ENCODE measurements at regions not wholly inside any gene's neighbourhood (a gene's known extent, or its start where the extent isn't known, plus 50 kb on each side); places are given as distances from the start of the nearest gene placed in this dataset.
"Not testable (repeated sequence)": the region's sequence is repeated elsewhere in the genome, so short reads cannot be mapped to it uniquely, and the experiment has no call there.

GRCh38 chr2:194291104-194291503 is 1365.9 kb upstream of the SLC39A10 start:
- Histone ChIP-seq H3K36me3 (no peaks in the 10 kb centered on the region), H3K27ac (no peak overlapping the region), H3K4me3 (no peak overlapping the region), H3K27me3 (no peaks in the 10 kb centered on the region), H3K9me3 (ENCODE audit: low read depth) (no peaks in the 10 kb centered on the region), H3K4me1 (ENCODE audit: low read depth) (no peaks in the 10 kb centered on the region)
- no peak for TF ChIP-seq CTCF (IDR thresholded peaks at IDR 0.05; ENCODE audit: low read depth, low read length)
- no peak for DNase-seq (ENCODE audit: low read depth in 1 of 2, low spot score in 1 of 2)

- Histone ChIP-seq H3K9me3 (ENCODE audit: low read depth) (no peaks in the 10 kb centered on the region), H3K4me3 (no peak overlapping the region), H3K36me3 (no peaks in the 10 kb centered on the region), H3K27me3 (no peaks in the 10 kb centered on the region), H3K27ac (no peak overlapping the region), H3K4me1 (ENCODE audit: low read depth) (no peaks in the 10 kb centered on the region)
- no peak for TF ChIP-seq CTCF (IDR thresholded peaks at IDR 0.05; ENCODE audit: low read depth, low read length)
- DNase-seq (ENCODE audit: low read depth in 1 of 2, low spot score in 1 of 2) = no peak
These were observed 1367.2 kb upstream of the SLC39A10 start for GRCh38 chr2:194289712-194290346.

GRCh38 chr2:194276667-194277066 is 1380.4 kb upstream of the SLC39A10 start:
- not testable (repeated sequence) for H3K4me3 ChIP-seq; DNase-seq (ENCODE audit: low read depth in 1 of 2, low spot score in 1 of 2); H3K36me3 ChIP-seq; H3K27ac ChIP-seq; H3K4me1 ChIP-seq (ENCODE audit: low read depth); H3K27me3 ChIP-seq; H3K9me3 ChIP-seq (ENCODE audit: low read depth)

GRCh38 chr2:194271293-194271961 is 1385.6 kb upstream of the SLC39A10 start:
- Histone ChIP-seq H3K9me3 (ENCODE audit: low read depth) (no peaks in the 10 kb centered on the region), H3K27ac (no peak overlapping the region), H3K4me1 (ENCODE audit: low read depth) (no peaks in the 10 kb centered on the region), H3K4me3 (no peak overlapping the region), H3K27me3 (no peaks in the 10 kb centered on the region), H3K36me3 (no peaks in the 10 kb centered on the region)
- TF ChIP-seq CTCF (IDR thresholded peaks at IDR 0.05; ENCODE audit: low read depth, low read length) = no peak
- peak in 1 of 2 donors; percentile 18 for DNase-seq (ENCODE audit: low read depth in 1 of 2, low spot score in 1 of 2)

GRCh38 chr2:194270648-194271047 is 1386.4 kb upstream of the SLC39A10 start:
- DNase-seq (ENCODE audit: low read depth in 1 of 2, low spot score in 1 of 2) = no peak
- H3K9me3 ChIP-seq (ENCODE audit: low read depth) = no peaks in the 10 kb centered on the region
- no peak for TF ChIP-seq CTCF (IDR thresholded peaks at IDR 0.05; ENCODE audit: low read depth, low read length)
- no peaks in the 10 kb centered on the region for H3K36me3 ChIP-seq
- no peak overlapping the region for H3K27ac ChIP-seq
- H3K4me3 ChIP-seq = no peak overlapping the region
- H3K4me1 ChIP-seq (ENCODE audit: low read depth) = no peaks in the 10 kb centered on the region
- H3K27me3 ChIP-seq = no peaks in the 10 kb centered on the region

- no peak overlapping the region for H3K27ac ChIP-seq
- no peaks in the 10 kb centered on the region for H3K9me3 ChIP-seq (ENCODE audit: low read depth)
- H3K4me1 ChIP-seq (ENCODE audit: low read depth) = no peaks in the 10 kb centered on the region
- DNase-seq (ENCODE audit: low read depth in 1 of 2, low spot score in 1 of 2) = no peak
- H3K27me3 ChIP-seq = no peaks in the 10 kb centered on the region
- TF ChIP-seq CTCF (IDR thresholded peaks at IDR 0.05; ENCODE audit: low read depth, low read length) = no peak
- no peak overlapping the region for H3K4me3 ChIP-seq
- H3K36me3 ChIP-seq = no peaks in the 10 kb centered on the region
These were observed 1392.4 kb upstream of the SLC39A10 start for GRCh38 chr2:194264586-194264985.
